GM19238 (cell line): ENCODE measurements at regions not wholly inside any gene's neighbourhood (a gene's known extent, or its start where the extent isn't known, plus 50 kb on each side); places are given as distances from the start of the nearest gene placed in this dataset.

ENCODE experiments used
- DNase-seq: peaks from one replicate; pipeline ENCODE4 v3.0.0; 2011; ENCODE audit warnings: low spot score; ENCODE audit not compliant: insufficient read length

DNA sequence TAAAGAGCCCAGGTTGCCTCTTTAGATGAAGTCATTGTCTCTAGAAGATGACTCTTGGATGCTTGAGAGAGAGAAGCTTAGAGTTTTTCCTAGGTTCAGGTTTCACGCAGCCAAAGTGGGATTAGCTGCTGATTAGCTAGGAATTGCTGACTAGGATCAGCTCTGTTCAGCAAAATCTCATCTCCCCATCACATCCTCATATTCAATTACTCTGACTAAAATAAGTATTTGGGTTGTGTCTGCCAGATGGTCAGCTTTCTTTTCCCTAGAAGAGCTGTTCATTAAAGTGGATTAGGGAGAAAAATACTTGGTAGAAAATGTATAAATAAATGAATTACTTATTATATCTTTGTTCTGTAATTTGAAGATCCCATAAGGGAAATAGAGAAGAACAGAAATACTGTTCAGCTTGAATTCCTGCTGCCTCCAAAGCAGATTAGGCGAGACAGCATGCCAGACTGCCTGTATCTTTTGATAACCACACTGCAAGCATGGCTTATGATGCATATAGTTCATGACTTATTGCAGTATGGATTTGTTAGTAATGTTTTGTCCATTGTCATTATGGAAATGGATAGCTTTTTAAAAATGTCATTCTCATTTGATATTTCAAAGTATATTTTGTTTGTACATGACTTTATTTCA lies 184.8 kb upstream of the CD180 start:
- DNase-seq, result no peak

DNA sequence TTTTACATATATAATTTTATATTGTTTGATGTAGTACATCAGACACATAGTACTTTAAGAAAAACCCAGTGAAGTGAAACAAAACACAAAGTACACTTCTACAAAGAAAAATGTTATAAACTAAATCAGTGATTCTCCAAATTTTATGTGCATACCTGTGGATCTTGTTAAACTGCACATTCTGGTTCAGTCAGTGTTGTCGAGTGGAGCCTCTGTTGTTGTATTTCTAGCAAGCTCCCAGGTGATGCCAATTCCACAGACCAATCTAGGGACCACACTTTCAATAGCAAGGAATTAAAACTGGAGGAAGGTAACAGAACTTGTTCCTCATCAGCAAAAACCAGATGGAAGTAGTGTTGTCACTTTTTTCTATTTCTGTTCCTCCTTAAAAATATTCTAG lies 183.8 kb upstream of the CD180 start:
- DNase-seq, result no peak

DNA sequence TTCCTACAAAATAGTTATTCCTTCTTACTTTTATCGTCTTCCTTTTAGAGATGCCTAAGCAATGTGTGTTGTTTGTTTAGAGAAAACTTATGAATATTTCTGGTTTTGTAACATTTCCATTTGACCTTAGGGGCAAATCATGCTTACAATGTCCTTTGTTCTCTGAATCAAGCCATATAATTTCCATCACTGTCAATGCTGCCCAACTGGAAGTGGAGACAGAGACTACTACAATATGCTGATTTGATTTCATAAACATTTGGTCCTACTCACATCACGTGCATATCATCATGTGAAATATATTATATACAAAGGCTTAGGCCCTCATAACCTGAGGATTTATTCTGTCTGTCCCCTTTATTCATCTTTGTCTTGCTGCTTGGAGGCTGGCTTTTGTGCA lies 183.2 kb upstream of the CD180 start:
- DNase-seq, result no peak

DNA sequence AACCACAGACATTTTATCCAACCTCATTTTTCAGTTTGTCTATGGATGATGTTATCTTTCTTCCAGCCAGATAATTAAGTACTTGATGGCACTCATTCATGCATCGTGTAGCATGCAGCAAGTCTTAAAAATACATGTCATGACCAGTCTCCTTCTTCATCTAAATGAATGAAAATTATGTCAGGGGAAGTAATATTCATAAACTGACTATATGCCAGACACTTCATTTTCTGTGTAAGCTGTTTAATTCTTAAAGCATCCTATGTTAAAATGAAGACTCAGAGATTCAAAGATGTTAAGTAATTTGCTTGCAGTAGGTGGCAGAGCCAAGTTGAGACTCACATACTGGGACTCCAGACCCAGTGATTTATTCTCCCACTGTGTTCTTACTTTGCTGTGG lies 181.7 kb upstream of the CD180 start:
- DNase-seq, result no peak

DNA sequence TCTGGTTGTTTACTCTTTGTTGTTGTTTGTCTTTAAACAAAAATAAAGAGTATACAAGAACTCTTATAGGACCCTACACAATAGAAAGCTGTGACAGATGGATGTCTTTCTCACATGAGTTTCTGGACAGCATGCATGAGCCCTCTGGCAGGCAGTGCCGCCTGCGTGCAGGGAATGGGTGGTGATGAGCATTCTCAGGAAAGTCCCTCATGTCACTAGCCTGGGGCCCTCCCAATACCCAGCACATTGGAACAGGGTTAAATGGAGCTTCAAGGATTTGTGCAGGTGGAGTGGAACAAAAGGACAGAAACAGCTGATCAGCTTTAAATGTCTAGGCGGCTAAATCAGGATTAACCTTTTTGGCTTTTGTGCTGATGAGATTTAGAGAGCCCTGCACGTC lies 181.0 kb upstream of the CD180 start:
- no peak for DNase-seq

DNA sequence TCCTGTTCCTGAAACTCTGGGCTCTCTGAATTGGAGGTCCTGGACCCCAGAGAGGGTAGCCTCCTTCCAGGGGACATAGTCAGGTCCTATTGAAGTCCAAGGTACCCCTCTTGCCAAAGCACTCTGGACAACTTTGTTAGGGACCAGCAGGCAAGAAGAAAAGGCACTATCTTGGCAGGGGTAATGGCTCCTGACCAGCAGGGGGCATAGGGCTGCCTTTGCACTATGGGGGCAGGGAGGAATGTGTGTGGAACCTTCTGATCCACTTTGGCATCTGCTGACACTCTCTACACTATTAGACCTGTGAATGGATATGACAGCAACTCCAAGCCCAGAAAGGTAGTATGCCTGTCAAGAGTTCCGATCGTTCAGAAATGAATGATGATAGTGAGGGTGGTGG lies 179.0 kb upstream of the CD180 start:
- DNase-seq, result no peak

DNA sequence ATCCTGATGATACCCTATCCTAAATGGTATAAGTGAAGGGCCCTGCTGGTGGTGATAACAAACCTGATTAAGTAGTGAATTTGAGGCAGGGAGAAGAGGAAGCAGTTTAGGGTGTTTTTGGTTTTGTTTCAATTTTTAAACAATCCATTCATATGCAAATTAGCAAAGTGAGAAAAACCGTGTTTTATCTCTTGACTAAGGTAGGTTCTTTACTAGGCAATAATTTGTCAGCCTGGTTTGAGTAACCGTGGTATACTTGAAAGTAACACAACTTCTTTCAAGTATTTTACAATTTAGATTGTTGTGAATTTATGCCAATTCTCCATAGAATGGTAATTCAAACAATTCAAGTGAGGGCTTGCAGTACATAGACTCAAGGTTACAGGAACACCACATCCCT lies 177.8 kb upstream of the CD180 start:
- no peak for DNase-seq

DNA sequence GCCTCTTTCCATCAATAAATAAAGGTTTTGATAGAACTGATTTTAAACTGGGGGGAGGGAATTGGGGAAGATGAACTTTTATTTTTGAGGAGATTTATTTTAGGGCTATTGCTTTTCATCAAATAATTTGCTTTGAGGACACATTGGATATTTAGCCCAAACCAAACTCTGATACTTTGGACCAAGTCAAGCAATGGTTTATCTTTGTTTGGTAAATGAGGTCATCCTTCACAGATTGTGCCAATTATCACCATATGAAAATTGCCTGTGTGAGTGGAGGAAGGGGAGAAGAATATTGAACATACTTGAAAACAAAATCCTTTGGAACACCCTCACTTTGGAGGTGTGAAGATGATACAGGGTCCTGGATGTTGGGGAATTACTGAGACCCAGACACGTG lies 176.9 kb upstream of the CD180 start:
- no peak for DNase-seq

DNA sequence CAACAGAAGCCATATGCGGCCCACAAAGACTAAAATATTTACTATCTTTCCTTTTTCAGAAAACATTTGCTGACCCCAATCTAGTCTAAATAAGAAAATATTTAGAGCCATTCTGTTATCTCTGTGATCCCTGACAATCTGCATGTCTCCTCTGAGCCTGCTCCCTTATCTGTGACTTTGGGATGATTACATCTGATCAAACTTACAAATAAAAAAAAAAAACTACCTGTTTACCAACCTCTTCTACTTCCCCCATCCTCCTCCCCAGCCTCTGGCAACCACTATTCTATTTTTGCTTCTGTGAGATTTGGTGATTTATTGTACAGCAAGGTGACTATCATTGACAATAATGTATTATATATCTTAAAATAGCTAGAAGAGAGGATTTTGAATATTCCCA lies 176.3 kb upstream of the CD180 start:
- no peak for DNase-seq

DNA sequence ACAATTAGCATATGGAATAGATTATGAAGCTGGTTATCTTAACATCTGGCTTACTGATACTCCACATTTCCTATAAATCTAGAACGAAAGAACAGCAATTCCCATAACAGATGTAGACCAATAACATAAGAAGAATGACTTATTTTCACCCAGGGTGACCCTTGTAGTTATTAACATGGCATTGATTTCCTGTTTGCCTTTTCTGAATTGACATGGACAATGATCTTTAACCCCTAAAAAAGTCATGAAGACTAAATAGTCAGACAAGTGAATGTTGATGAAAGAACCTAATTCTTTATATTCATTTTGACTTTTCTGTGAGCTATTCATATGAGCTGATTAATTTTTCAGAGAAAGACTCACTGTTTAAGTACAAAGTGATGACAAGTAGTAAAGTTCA lies 175.3 kb upstream of the CD180 start:
- no peak for DNase-seq

DNA sequence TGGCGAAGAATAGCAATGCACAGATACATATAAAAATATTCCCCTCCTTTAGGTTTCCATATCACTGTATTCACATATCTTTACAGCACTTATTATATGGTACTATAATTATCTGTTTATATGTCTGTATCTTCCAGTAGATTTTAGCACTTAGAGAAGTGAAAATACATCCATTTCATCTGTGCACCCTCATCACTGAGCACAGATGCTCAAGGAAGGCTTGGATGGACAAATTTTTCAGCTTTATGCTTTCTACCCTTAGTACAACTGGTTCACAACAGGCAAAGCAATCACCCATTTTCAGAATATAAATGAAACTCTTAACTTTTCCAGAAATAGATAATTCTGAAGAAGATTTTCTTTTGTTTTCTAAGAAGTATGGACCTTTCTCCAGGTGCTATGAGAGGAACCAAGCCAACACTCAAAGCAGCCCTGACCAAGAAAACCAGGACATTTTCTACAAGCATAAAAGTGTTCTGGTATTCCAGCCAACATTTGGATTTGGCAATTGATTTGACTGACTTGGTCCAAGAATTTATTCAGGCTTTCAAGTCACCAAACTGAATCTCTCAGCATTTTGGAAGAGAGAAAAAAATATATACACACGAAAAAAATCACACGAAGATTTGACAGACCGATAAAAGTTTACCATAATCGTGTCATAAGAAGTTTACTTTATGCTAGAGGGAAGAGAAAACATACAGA lies 170.2 kb upstream of the CD180 start:
- no peak for DNase-seq

DNA sequence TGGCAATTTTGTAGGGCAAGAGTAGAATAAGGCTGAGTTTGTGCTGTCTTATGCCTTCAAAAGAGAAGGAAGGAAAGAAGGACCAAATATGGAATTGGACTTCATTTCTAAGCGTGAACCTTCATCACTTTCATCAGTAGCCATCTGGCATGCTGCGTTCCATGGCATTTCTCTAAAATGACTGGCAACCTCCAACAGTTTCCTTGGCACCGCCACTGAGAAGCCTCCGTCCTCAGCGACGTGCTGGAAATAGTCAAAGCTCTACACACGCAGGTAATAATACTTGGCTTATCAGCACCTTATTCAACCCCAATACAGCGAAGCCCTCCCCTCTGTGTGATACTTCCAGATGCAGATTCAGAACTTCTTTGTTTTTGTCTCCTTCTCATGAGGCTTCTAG lies 169.7 kb upstream of the CD180 start:
- DNase-seq, result no peak

DNA sequence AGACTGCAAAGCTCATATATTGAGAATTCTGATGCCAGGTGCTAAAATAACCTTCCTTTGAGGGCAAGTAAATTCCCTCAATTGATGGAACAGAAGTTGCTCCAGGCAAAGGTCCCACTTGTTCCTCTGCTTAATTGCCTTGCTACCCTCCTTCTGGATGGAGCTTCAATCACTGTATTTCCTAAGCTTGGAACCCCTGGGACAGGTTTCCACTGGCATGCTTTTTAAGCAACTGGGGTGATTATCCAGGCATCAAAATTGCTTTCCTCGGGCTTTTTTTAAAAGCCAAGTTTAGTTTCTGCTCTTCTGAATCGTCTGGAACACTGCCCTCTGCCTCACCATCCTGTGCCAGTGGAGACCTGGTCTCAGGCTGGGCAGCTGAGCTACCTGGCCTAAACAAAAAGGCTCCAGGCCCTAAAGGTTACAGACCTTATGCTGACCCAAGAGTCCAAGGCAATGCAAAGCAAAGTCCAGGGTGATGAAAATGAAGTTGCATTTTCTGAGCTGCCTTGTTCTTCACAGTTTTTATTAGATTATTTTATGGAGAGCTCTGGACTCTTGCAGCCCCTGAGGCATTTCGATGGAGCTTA lies 167.9 kb upstream of the CD180 start:
- no peak for DNase-seq

DNA sequence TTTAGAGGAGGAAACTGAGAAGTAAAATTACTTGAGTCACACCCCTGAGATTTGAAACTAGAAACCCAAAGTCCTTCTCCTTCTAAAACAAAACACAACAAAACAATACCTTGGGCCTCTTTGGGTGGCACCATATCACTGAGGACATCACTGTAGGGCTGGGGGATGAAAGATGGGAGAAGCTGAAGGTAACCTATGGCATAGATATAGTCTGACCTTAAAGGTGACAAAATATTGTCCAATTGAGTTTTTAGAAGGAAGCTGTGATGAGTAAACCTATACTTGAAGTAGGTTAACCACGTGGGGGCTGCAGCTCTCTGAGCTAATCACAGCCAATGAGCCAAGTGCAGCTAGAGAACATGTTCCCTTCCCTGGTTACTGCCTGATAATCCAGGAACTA lies 167.4 kb upstream of the CD180 start:
- DNase-seq, result no peak

DNA sequence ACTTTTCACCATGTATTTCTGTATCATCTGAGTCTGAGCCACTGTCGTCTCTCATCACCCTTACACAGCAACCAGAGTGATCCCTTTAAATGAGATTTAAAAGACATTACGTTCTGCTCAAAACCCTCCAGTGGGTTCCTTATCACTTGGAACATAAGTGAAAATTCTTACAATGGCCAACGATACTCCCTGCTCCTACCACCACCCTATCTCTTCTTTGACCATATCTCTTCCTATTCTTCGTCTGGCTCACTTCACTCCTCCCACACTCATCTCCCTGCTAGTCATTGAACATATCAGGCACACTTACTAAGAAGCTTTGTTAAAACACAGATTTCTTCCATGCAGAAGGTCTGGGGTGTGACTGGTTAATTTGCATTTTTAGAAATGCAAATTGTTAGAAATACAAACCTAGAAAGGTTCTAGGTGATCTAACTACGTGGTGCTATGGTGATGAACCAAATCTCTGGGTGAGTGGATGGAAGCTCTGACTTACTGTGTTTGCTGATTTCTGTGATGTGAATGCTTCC lies 166.6 kb upstream of the CD180 start:
- no peak for DNase-seq

DNA sequence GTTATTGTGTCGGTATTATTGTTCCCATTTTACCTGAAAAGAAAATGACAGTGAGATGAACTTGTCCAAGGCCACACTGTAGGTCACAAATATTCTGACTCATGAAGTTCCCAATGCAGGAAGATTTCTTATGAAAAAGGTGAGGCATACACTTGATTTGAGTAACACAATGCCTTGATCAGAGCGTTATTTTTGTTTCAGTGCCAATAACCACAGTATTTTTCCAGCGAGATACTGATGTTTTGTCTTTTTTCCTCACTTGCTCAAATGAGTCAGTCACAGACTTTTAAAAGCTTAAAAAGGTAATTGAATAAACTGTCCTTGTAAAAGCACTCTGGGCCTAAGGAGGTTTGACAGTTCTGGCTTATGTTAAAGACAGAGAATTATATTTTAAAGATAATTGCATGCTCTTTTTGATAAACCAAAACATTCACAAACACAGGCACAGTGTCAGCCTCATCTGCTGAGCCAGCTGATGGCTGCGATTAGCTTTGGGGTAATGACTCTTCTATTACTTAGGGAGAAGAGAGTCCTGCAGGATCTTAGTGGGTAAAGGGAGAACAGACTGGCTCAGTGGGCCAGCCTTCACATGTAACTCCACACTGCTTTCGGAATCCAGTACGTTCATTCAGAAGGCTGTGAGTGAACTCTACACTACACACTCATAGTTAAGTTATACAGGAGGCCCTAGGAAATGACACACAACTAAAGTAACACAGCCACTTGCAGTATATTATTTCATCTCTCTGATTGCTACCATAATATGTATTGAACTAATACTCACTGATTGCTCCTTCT lies 165.5 kb upstream of the CD180 start:
- no peak for DNase-seq

DNA sequence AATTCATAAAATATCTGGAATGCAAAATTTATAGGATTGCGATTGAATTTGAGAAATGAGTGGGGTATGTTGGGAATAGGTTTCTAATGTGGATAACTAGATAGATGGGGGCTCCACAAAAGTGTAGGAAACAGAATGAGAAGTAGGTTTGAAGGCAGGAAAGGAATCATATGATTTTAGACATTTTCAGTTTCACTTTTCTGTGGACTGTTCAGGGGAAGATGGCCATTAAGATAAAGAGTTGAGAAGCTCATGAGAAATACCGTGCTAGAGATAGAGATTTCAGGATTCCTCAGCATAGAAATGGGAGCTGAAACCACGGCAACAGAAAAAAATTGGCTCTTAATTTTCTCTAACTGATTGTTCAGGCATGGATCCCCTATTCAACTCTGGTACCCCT lies 163.4 kb upstream of the CD180 start:
- no peak for DNase-seq

DNA sequence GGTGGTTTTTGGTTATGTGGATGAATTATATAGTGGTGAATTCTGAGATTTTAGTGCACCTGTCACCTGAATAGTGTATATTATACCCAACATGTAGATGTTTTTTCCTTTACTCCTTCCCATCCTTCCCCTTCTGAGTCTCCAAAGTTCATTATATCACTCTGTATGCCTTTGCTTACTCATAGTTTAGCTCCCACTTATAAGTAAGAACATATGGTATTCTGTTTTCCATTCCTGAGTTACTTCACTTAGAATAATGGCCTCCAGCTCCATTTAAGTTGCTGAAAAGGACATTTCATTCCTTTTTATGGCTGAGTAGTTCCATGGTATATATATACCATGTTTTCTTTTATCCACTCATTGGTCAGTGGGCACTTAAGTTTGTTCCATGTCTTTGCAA lies 161.6 kb upstream of the CD180 start:
- DNase-seq, result no peak

DNA sequence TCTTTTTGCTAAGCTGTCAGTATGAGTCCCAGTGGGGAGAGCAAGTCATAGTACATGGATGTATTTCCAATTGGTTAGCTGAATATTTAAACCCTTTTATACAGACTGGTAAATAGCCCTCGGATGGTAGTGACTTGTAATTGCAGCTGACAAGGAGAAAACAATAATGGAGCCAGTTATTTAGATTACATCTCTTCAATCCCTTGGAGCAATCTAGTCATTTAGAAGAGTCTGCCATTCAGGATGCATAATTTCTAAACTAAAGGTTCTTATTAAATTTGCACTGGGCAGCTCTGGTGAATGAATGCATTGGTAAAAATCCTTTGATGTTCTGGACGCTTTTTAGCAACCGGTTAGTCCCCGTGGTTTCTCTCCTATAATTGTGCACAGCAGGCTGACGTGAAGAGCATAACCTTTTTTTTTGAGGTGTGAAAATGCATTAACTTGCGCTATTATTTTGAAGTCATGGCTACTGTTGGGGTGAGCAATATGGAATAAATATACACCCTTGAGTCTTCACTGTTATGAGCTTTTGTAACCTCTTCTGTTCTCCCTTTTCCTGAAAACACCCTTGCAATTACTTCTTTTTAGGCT lies 158.6 kb upstream of the CD180 start:
- no peak for DNase-seq

DNA sequence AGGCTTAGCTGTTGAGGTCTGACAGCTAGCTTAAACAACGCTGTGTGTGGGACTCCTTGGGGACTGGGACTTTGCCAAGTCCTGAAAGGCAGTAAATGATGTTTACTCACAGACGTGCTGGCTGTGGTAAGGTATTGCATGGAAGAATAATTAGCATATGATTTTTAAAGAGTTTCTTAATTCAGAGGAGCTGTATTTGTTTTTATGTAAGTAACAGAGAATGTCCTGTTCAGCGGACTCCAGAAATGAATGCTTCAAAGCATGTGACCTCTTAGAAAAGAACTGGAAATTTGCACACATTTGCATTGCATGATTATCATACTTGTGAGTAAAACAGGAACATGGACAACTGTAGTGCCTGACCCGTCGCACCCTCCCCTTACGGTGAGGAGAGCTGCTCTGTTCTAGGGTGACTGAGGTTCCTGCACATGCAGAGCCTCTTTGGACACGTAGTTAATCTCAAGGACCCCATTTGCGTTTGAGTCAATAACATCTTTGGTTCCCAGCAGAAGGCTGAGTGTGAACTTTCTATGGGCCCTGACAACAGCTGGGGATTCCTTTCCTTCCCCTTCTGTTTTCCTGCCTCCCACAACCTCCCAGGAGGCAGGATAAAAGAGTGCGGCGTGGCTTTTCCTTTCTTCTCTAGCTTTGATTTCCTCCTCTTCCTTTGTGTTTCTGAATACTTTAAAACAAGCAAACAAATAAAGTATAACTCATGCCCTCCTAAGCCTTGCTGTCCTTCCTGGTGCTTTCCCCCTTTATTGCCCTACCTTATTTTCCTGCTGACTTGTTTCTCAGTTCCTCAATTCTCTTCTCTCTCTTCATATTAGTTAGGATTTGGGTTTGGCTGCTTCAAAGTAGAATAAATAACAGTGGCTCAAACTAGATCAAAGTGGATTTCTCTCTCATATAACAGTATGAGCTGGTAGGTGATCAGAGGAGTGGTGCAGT lies 157.2 kb upstream of the CD180 start:
- DNase-seq, result no peak
